ENCODE measurements at regions not wholly inside any gene's neighbourhood (a gene's known extent, or its start where the extent isn't known, plus 50 kb on each side); places are given as distances from the start of the nearest gene placed in this dataset.

DNA sequence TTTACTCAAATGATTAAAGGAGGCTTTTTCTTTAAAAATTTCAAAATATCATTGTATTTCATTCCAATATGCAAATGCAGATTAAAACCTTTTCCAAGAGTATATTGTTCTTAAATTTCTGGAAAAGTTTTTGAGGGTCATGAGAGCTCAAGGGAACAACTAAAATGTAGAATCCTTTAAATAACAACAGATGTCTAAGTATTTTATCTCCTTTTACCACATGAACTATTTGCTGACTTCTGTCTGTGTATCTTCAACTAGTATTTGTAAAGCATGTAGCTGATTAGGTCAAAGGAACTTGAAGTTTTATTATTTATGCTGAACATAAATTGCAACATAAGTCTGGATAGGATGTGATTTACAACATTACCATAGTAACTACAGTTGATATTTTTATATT, 402.6 kb downstream of the CNTN6 start:
- TF ChIP-seq, protein P1, sequence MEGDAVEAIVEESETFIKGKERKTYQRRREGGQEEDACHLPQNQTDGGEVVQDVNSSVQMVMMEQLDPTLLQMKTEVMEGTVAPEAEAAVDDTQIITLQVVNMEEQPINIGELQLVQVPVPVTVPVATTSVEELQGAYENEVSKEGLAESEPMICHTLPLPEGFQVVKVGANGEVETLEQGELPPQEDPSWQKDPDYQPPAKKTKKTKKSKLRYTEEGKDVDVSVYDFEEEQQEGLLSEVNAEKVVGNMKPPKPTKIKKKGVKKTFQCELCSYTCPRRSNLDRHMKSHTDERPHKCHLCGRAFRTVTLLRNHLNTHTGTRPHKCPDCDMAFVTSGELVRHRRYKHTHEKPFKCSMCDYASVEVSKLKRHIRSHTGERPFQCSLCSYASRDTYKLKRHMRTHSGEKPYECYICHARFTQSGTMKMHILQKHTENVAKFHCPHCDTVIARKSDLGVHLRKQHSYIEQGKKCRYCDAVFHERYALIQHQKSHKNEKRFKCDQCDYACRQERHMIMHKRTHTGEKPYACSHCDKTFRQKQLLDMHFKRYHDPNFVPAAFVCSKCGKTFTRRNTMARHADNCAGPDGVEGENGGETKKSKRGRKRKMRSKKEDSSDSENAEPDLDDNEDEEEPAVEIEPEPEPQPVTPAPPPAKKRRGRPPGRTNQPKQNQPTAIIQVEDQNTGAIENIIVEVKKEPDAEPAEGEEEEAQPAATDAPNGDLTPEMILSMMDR (IDR thresholded peaks at IDR 0.05; ENCODE audit: low read depth, low read length, poor library complexity, severe bottlenecking), result no peak
- TF ChIP-seq EZH2phosphoT487 (IDR thresholded peaks at IDR 0.05; ENCODE audit: borderline replicate concordance, low read length), result no peak
- Histone ChIP-seq H3K36me3 (ENCODE audit: control insufficient read depth, low read length) (no peaks in the 10 kb centered on the region), H3K27me3 (ENCODE audit: control insufficient read depth, low read length) (no peaks in the 10 kb centered on the region), H3K79me2 (ENCODE audit: control insufficient read depth, low read length) (no peaks in the 10 kb centered on the region), H3K4me1 (ENCODE audit: control insufficient read depth, low read length) (no peaks in the 10 kb centered on the region), H3K27ac (ENCODE audit: low read depth, low read length) (no peak overlapping the region), H3K4me2 (ENCODE audit: low read length) (no peak overlapping the region), H3F3A (ENCODE audit: control insufficient read depth, insufficient read depth) (no peaks in the 10 kb centered on the region), H4K20me1 (ENCODE audit: control insufficient read depth, insufficient read depth, low read depth, low read length) (no peaks in the 10 kb centered on the region), H3K4me3 (ENCODE audit: low read length) (no peak overlapping the region), H3K9me3 (ENCODE audit: control insufficient read depth, insufficient read depth, low read length) (no peaks in the 10 kb centered on the region), H3K9me2 (replicated peaks; ENCODE audit: control insufficient read depth, low read length) (no peaks in the 10 kb centered on the region)

DNA sequence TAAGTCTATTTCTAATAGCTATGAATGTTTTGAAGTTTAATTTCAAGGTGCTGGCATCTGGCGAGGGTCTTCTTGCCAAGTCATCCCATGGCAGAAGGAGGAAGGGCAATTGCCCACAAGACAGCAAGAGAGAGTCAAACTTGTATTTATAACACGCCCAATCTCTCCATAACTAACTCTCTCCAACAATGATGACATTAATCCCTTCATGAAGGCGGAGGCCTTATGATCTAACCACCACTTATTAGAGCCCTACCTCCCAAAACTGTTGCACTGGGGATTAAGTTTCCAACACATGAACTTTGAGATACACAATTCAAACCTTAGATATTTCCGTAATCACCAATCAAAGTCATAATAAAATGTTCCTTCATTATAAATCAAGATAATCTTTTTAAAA, 406.9 kb downstream of the CNTN6 start:
- Histone ChIP-seq H3K79me2 (ENCODE audit: control insufficient read depth, low read length) (no peaks in the 10 kb centered on the region), H3K4me1 (ENCODE audit: control insufficient read depth, low read length) (no peaks in the 10 kb centered on the region), H3F3A (ENCODE audit: control insufficient read depth, insufficient read depth) (no peaks in the 10 kb centered on the region), H4K20me1 (ENCODE audit: control insufficient read depth, insufficient read depth, low read depth, low read length) (no peaks in the 10 kb centered on the region), H3K9me2 (replicated peaks; ENCODE audit: control insufficient read depth, low read length) (no peaks in the 10 kb centered on the region), H3K4me3 (ENCODE audit: low read length) (no peak overlapping the region), H3K27me3 (ENCODE audit: control insufficient read depth, low read length) (no peaks in the 10 kb centered on the region), H3K9me3 (ENCODE audit: control insufficient read depth, insufficient read depth, low read length) (no peaks in the 10 kb centered on the region), H3K36me3 (ENCODE audit: control insufficient read depth, low read length) (no peaks in the 10 kb centered on the region), H3K4me2 (ENCODE audit: low read length) (no peak overlapping the region), H3K27ac (ENCODE audit: low read depth, low read length) (no peak overlapping the region)
- TF ChIP-seq EZH2phosphoT487 (IDR thresholded peaks at IDR 0.05; ENCODE audit: borderline replicate concordance, low read length), result no peak
- TF ChIP-seq, protein P1 (IDR thresholded peaks at IDR 0.05; ENCODE audit: low read depth, low read length, poor library complexity, severe bottlenecking), result no peak

DNA sequence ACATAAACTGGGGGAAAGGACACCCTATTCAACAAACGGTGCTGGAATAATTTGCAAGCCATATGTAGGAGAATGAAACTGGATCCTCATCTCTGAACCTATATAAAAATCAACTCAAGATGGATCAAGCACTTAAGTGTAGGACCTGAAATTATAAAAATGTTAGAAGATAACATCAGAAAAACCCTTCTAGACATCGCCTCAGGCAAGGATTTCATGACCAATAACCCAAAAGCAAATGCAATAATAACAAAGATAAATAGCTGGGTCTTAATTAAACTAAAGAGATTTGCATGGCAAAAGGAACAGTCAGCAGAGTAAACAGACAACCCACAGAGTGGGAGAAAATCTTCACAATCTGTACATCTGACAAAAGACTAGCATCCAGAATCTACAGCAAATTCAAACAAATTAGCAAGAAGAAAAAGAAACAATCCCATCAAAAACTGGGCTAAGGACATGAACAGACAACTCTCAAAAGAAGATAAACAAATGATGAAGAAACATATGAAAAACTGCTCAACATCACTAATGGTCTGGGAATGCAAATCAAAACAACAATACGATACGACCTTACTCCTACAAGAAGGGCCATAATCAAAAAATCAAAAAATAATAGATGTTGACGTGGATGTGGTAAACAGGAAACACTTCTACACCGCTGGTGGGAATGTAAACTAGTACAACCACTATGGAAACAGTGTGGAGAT, 408.7 kb downstream of the CNTN6 start:
- no peaks in the 10 kb centered on the region for H4K20me1 ChIP-seq (ENCODE audit: control insufficient read depth, insufficient read depth, low read depth, low read length)
- no peak overlapping the region for H3K4me3 ChIP-seq (ENCODE audit: low read length)
- H3K9me3 ChIP-seq (ENCODE audit: control insufficient read depth, insufficient read depth, low read length), result no peaks in the 10 kb centered on the region
- no peaks in the 10 kb centered on the region for H3K4me1 ChIP-seq (ENCODE audit: control insufficient read depth, low read length)
- H3K27me3 ChIP-seq (ENCODE audit: control insufficient read depth, low read length), result no peaks in the 10 kb centered on the region
- no peak overlapping the region for H3K27ac ChIP-seq (ENCODE audit: low read depth, low read length)
- TF ChIP-seq, protein P1 (IDR thresholded peaks at IDR 0.05; ENCODE audit: low read depth, low read length, poor library complexity, severe bottlenecking), result no peak
- no peak for TF ChIP-seq EZH2phosphoT487 (IDR thresholded peaks at IDR 0.05; ENCODE audit: borderline replicate concordance, low read length)
- no peaks in the 10 kb centered on the region for H3K79me2 ChIP-seq (ENCODE audit: control insufficient read depth, low read length)
- no peaks in the 10 kb centered on the region for H3K9me2 ChIP-seq (replicated peaks; ENCODE audit: control insufficient read depth, low read length)
- no peaks in the 10 kb centered on the region for H3F3A ChIP-seq (ENCODE audit: control insufficient read depth, insufficient read depth)
- no peak overlapping the region for H3K4me2 ChIP-seq (ENCODE audit: low read length)
- H3K36me3 ChIP-seq (ENCODE audit: control insufficient read depth, low read length), result no peaks in the 10 kb centered on the region
